T-cell (primary cell): ENCODE measurements at regions not wholly inside any gene's neighbourhood (a gene's known extent, or its start where the extent isn't known, plus 50 kb on each side); places are given as distances from the start of the nearest gene placed in this dataset.

ENCODE experiments used
- ATAC-seq, 4 experiments: fragments of 200-7000 bp in 3 of 4; fragments of 150-1000 bp in 1 of 4; cut with Tn5 transposase; replicated peaks in 1 of 4; 1 replicate in 3 of 4; 2 replicates in 1 of 4; pipeline ENCODE4 v1.10.0; 2021; ENCODE audit warnings: moderate library complexity in 3 of 4, mild to moderate bottlenecking in 2 of 4, moderate number of reproducible peaks in 1 of 4
- CTCF ChIA-PET, 2 donors: fragments of 300-600 bp; sonication (Branson Sonifier 250); formaldehyde crosslinking; loops; one replicate each; lab custom pipeline; 2022; ENCODE audit warnings: antibody characterized with exemption in 2 of 2; lab: Charles Lee
- POLR2A ChIA-PET, 2 donors: fragments of 300-600 bp; sonication (Branson Sonifier 250); formaldehyde crosslinking; loops; one replicate each; lab custom pipeline; 2022; ENCODE audit warnings: antibody characterized with exemption in 2 of 2; lab: Charles Lee
- DNase-seq, 35 experiments: peaks; one replicate each; pipeline versions ENCODE4 v3.0.0 to v3.0.0-alpha.2; 2013 to 2023
- H3K27ac ChIP-seq: one replicate; pipeline ENCODE4 v1.5.1; 2013; ENCODE audit warnings: low read length
- H3K27me3 ChIP-seq, 2 experiments: replicated peaks in 1 of 2; 1 replicate in 1 of 2; 2 replicates in 1 of 2; pipeline versions ENCODE4 v1.6.1 to v1.7.0; 2013; ENCODE audit warnings: low read length in 1 of 2, mixed read lengths in 1 of 2; ENCODE audit not compliant: control insufficient read depth in 2 of 2, insufficient read depth in 2 of 2; ENCODE audit errors: extremely low read depth in 1 of 2
- H3K36me3 ChIP-seq, 2 donors: 1 replicate in 1 of 2; 2 replicates in 1 of 2; pipeline versions ENCODE4 v1.6.1 to v1.7.0; 2013; ENCODE audit warnings: low read length in 1 of 2; ENCODE audit not compliant: control insufficient read depth in 2 of 2, insufficient read depth in 1 of 2; ENCODE audit errors: extremely low read depth in 1 of 2
- H3K4me1 ChIP-seq, 2 experiments: 1 replicate in 1 of 2; 2 replicates in 1 of 2; pipeline versions ENCODE4 v1.6.1 to v1.7.0; 2013; ENCODE audit warnings: low read length in 2 of 2, mixed read lengths in 1 of 2; ENCODE audit not compliant: insufficient read depth in 2 of 2, control insufficient read depth in 1 of 2; ENCODE audit errors: extremely low read depth in 1 of 2
- H3K4me3 ChIP-seq, 2 donors: 1 replicate in 1 of 2; 2 replicates in 1 of 2; pipeline versions ENCODE4 v1.5.1 to v1.7.0; 2013; ENCODE audit warnings: mild to moderate bottlenecking in 2 of 2, low read length in 1 of 2, moderate library complexity in 1 of 2; ENCODE audit not compliant: control insufficient read depth in 1 of 2; ENCODE audit errors: extremely low read depth in 1 of 2
- H3K9me3 ChIP-seq: 2 replicates; pipeline ENCODE4 v1.7.0; 2013
- H3K27ac Mint-ChIP-seq, 2 donors: one replicate each; pipeline ENCODE4 v1.8.0; 2020 to 2021; ENCODE audit warnings: mild to moderate bottlenecking in 2 of 2, mixed read lengths in 2 of 2
- H3K27me3 Mint-ChIP-seq, 2 donors: one replicate each; pipeline ENCODE4 v1.8.0; 2021 to 2022; ENCODE audit warnings: mixed read lengths in 2 of 2
- H3K36me3 Mint-ChIP-seq: one replicate; pipeline ENCODE4 v1.8.0; 2021; ENCODE audit warnings: mixed read lengths
- H3K4me1 Mint-ChIP-seq, 3 donors: one replicate each; pipeline ENCODE4 v1.8.0; 2020 to 2022; ENCODE audit warnings: mixed read lengths in 3 of 3, mild to moderate bottlenecking in 1 of 3
- H3K4me3 Mint-ChIP-seq, 3 donors: one replicate each; pipeline ENCODE4 v1.8.0; 2020 to 2022; ENCODE audit warnings: mild to moderate bottlenecking in 3 of 3, mixed read lengths in 3 of 3, moderate library complexity in 3 of 3
- H3K9me3 Mint-ChIP-seq, 3 donors: one replicate each; pipeline ENCODE4 v1.8.0; 2020 to 2022; ENCODE audit warnings: mixed read lengths in 3 of 3
- WGBS: methylation state at CpG from one replicate; pipeline ENCODE4 v1.1.5; 2013; ENCODE audit warnings: missing lambda C conversion rate; ENCODE audit not compliant: insufficient coverage; 5-methylcytosine and 5-hydroxymethylcytosine counted together

GRCh38 chr6:21348504-21349195 lies 244.9 kb upstream of the SOX4 start:
- Histone ChIP-seq H3K4me3 (no peak overlapping the region), H3K27ac (no peak overlapping the region), H3K4me1 (no peaks in the 10 kb centered on the region), H3K36me3 (no peaks in the 10 kb centered on the region), H3K27me3 (peaks cover 0 to 2% of the 10 kb centered on the region in 2 experiments), H3K9me3 (no peaks in the 10 kb centered on the region)
- CTCF ChIA-PET: interaction anchor here in 1 of 2 donors (0.7 kb wide), 1 partner anchor 86 kb away, joined by 3 read pairs; no protein-coding TSS in a partner anchor
- Mint-ChIP-seq H3K4me3 (no peak overlapping the region), H3K36me3 (no peaks in the 10 kb centered on the region), H3K27me3 (peaks cover 0 to 5% of the 10 kb centered on the region in 2 donors), H3K4me1 (no peaks in the 10 kb centered on the region), H3K27ac (no peak overlapping the region), H3K9me3 (peaks cover 2 to 3% (median 3%) of the 10 kb centered on the region in 3 donors)
- no peak for ATAC-seq
- DNase-seq: no peak
- POLR2A ChIA-PET: no interaction called here
- WGBS: 40% methylated on average over 1 of the region's 7 CpGs

- no peak overlapping the region for H3K4me3 ChIP-seq
- H3K27me3 ChIP-seq: peaks cover 0 to 2% of the 10 kb centered on the region in 2 experiments
- no peaks in the 10 kb centered on the region for H3K4me1 Mint-ChIP-seq
- H3K27ac Mint-ChIP-seq: no peak overlapping the region
- ChIA-PET POLR2A (no interaction called here), CTCF (no interaction called here)
- no peaks in the 10 kb centered on the region for H3K9me3 ChIP-seq
- DNase-seq (no peak), ATAC-seq (no peak)
- no peaks in the 10 kb centered on the region for H3K36me3 Mint-ChIP-seq
- peaks cover 0 to 5% of the 10 kb centered on the region in 2 donors for H3K27me3 Mint-ChIP-seq
- H3K9me3 Mint-ChIP-seq: peaks cover 0 to 3% (median 2%) of the 10 kb centered on the region in 3 donors
- no peak overlapping the region for H3K27ac ChIP-seq
- WGBS: 49% methylated on average over 2 of the region's 3 CpGs
- H3K4me3 Mint-ChIP-seq: no peak overlapping the region
- H3K36me3 ChIP-seq: no peaks in the 10 kb centered on the region
- no peaks in the 10 kb centered on the region for H3K4me1 ChIP-seq
These were observed 243.7 kb upstream of the SOX4 start for GRCh38 chr6:21349834-21350233.

- no peak for DNase-seq
- peaks cover 0 to 2% of the 10 kb centered on the region in 2 experiments for H3K27me3 ChIP-seq
- CTCF ChIA-PET: no interaction called here
- Mint-ChIP-seq H3K27ac (no peak overlapping the region), H3K36me3 (no peaks in the 10 kb centered on the region), H3K27me3 (peaks cover 0 to 2% of the 10 kb centered on the region in 2 donors), H3K9me3 (peaks cover 0 to 3% (median 2%) of the 10 kb centered on the region in 3 donors), H3K4me1 (no peaks in the 10 kb centered on the region), H3K4me3 (no peak overlapping the region)
- POLR2A ChIA-PET: no interaction called here
- no peak overlapping the region for H3K4me3 ChIP-seq
- no peaks in the 10 kb centered on the region for H3K9me3 ChIP-seq
- no peak overlapping the region for H3K27ac ChIP-seq
- no peaks in the 10 kb centered on the region for H3K4me1 ChIP-seq
- no peak for ATAC-seq
- no CpG with 5 or more reads among the region's 5 CpGs for WGBS
- H3K36me3 ChIP-seq: no peaks in the 10 kb centered on the region
These were observed 242.6 kb upstream of the SOX4 start for GRCh38 chr6:21350926-21351325.

- H3K36me3 ChIP-seq: no peaks in the 10 kb centered on the region
- POLR2A ChIA-PET: no interaction called here
- DNase-seq (no peak), ATAC-seq (no peak)
- H3K27ac Mint-ChIP-seq: no peak overlapping the region
- peaks cover 0 to 1% of the 10 kb centered on the region in 2 experiments for H3K27me3 ChIP-seq
- no peak overlapping the region for H3K4me3 Mint-ChIP-seq
- CTCF ChIA-PET: no interaction called here
- H3K9me3 ChIP-seq: no peaks in the 10 kb centered on the region
- H3K4me1 ChIP-seq: no peaks in the 10 kb centered on the region
- H3K9me3 Mint-ChIP-seq: no peaks in the 10 kb centered on the region
- H3K27me3 Mint-ChIP-seq: peaks cover 0 to 2% of the 10 kb centered on the region in 2 donors
- H3K36me3 Mint-ChIP-seq: no peaks in the 10 kb centered on the region
- H3K27ac ChIP-seq: no peak overlapping the region
- H3K4me3 ChIP-seq: no peak overlapping the region
- 100% methylated on average over 1 of the region's 2 CpGs for WGBS
- no peaks in the 10 kb centered on the region for H3K4me1 Mint-ChIP-seq
These were observed 241.4 kb upstream of the SOX4 start for GRCh38 chr6:21352131-21352530.

- H3K27ac ChIP-seq: no peak overlapping the region
- no peak for DNase-seq
- Mint-ChIP-seq H3K4me1 (no peaks in the 10 kb centered on the region), H3K27me3 (peaks cover 0 to 2% of the 10 kb centered on the region in 2 donors), H3K4me3 (no peak overlapping the region), H3K9me3 (no peaks in the 10 kb centered on the region), H3K36me3 (no peaks in the 10 kb centered on the region), H3K27ac (no peak overlapping the region)
- no peaks in the 10 kb centered on the region for H3K36me3 ChIP-seq
- no peak for ATAC-seq
- WGBS: no CpG with 5 or more reads among the region's 3 CpGs
- H3K9me3 ChIP-seq: no peaks in the 10 kb centered on the region
- H3K4me1 ChIP-seq: no peaks in the 10 kb centered on the region
- POLR2A ChIA-PET: no interaction called here
- CTCF ChIA-PET: no interaction called here
- H3K27me3 ChIP-seq: peaks cover 0 to 4% of the 10 kb centered on the region in 2 experiments
- H3K4me3 ChIP-seq: no peak overlapping the region
These were observed 238.7 kb upstream of the SOX4 start for GRCh38 chr6:21354805-21355238.

GRCh38 chr6:21355638-21356037 lies 237.9 kb upstream of the SOX4 start:
- Mint-ChIP-seq H3K4me1 (no peaks in the 10 kb centered on the region), H3K27ac (no peak overlapping the region), H3K4me3 (no peak overlapping the region), H3K36me3 (no peaks in the 10 kb centered on the region), H3K9me3 (no peaks in the 10 kb centered on the region), H3K27me3 (peaks cover 0 to 2% of the 10 kb centered on the region in 2 donors)
- Histone ChIP-seq H3K36me3 (no peaks in the 10 kb centered on the region), H3K27me3 (peaks cover 0 to 4% of the 10 kb centered on the region in 2 experiments), H3K4me3 (no peak overlapping the region), H3K27ac (no peak overlapping the region), H3K9me3 (no peaks in the 10 kb centered on the region), H3K4me1 (no peaks in the 10 kb centered on the region)
- ATAC-seq (no peak), DNase-seq (no peak)
- ChIA-PET POLR2A (no interaction called here), CTCF (no interaction called here)
- 85% methylated on average over 2 of the region's 4 CpGs for WGBS
